ENCODE measurements at regions not wholly inside any gene's neighbourhood (a gene's known extent, or its start where the extent isn't known, plus 50 kb on each side); places are given as distances from the start of the nearest gene placed in this dataset.

DNA sequence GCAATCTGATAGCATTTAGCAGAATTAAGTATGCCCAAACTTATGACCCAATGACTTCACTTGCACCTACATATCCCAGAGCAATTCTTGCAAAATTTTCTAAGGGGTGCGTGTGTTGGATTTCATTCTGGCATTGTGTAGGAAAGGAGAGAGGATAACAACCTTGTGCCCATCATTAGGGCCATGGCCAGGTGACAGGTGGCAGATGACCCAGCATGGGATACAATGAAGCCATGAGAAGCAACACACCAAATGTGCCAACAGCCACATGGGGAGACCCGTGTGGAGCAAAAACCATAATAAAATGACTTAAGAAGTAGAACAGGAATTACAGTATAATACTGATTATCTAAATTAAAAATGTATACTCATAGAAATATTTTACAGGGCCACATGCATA is 166.9 kb upstream of the EPB41L3 start:
- H3K36me3 Mint-ChIP-seq (ENCODE audit: unreplicated experiment) = no peaks in the 10 kb centered on the region
- H3K4me1 Mint-ChIP-seq (ENCODE audit: low read depth, unreplicated experiment) = no peaks in the 10 kb centered on the region
- peaks cover 2% of the 10 kb centered on the region for H3K27me3 Mint-ChIP-seq (ENCODE audit: unreplicated experiment)
- H3K27ac Mint-ChIP-seq (ENCODE audit: unreplicated experiment) = no peak overlapping the region
- TF ChIP-seq, protein P1, sequence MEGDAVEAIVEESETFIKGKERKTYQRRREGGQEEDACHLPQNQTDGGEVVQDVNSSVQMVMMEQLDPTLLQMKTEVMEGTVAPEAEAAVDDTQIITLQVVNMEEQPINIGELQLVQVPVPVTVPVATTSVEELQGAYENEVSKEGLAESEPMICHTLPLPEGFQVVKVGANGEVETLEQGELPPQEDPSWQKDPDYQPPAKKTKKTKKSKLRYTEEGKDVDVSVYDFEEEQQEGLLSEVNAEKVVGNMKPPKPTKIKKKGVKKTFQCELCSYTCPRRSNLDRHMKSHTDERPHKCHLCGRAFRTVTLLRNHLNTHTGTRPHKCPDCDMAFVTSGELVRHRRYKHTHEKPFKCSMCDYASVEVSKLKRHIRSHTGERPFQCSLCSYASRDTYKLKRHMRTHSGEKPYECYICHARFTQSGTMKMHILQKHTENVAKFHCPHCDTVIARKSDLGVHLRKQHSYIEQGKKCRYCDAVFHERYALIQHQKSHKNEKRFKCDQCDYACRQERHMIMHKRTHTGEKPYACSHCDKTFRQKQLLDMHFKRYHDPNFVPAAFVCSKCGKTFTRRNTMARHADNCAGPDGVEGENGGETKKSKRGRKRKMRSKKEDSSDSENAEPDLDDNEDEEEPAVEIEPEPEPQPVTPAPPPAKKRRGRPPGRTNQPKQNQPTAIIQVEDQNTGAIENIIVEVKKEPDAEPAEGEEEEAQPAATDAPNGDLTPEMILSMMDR (IDR thresholded peaks at IDR 0.05; ENCODE audit: partially characterized antibody, unreplicated experiment) = no peak
- no peak overlapping the region for H3K4me3 Mint-ChIP-seq (ENCODE audit: unreplicated experiment)
- no peaks in the 10 kb centered on the region for H3K9me3 Mint-ChIP-seq (ENCODE audit: unreplicated experiment)
- no peak for DNase-seq

DNA sequence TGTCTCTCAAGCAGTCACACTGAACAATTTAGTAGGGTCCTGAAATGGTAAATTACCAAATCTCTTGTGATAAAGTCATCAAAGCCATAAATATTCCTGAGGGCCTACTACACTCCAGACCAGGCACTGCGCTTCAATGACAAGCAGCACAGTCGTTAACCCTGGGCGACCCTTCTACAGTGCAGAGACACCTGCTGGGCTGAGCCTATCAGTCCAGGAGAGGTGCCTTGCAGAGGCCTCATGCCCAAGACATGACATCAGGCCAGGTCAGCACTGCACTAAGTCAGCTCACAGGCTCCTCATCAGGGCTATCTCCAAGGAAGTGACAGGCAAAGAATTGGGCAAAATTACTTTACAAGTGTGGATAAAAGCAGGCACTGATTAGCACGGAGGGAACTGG is 166.4 kb upstream of the EPB41L3 start:
- Mint-ChIP-seq H3K4me1 (ENCODE audit: low read depth, unreplicated experiment) (no peaks in the 10 kb centered on the region), H3K36me3 (ENCODE audit: unreplicated experiment) (no peaks in the 10 kb centered on the region), H3K27ac (ENCODE audit: unreplicated experiment) (no peak overlapping the region), H3K27me3 (ENCODE audit: unreplicated experiment) (peaks cover 2% of the 10 kb centered on the region), H3K9me3 (ENCODE audit: unreplicated experiment) (no peaks in the 10 kb centered on the region), H3K4me3 (ENCODE audit: unreplicated experiment) (no peak overlapping the region)
- no peak for DNase-seq
- TF ChIP-seq, protein P1 (IDR thresholded peaks at IDR 0.05; ENCODE audit: partially characterized antibody, unreplicated experiment) = no peak

DNA sequence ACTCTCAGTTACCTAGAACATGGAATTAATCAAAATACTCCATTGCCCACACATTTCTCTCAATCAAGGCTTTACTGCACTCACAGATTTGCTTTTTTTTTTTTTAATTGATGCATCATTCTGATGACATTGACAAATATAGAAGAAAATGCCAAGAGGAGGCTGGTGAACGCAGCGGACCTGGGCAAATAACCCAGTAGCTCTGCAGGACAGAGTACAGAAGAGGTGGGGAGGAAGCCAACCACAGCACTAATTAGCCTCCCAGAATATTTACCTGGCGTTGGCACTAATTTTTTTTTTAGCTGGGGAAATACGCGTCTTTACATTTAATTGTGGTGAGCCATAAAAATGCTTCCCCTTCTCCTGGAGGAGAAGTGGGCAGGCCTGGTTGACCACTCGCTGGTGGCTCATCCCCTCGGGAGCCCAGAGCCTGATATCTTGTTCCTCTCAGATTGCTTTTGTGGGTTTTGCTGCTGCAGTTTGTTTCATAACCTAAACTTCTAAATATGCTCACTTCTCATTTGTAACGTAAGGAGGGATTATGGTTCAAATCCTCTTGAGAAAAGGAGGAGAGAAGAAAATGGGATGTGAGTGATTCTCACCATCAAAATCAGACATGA is 165.8 kb upstream of the EPB41L3 start:
- TF ChIP-seq, protein P1 (IDR thresholded peaks at IDR 0.05; ENCODE audit: partially characterized antibody, unreplicated experiment) = no peak
- Mint-ChIP-seq H3K27ac (ENCODE audit: unreplicated experiment) (no peak overlapping the region), H3K4me1 (ENCODE audit: low read depth, unreplicated experiment) (no peaks in the 10 kb centered on the region), H3K4me3 (ENCODE audit: unreplicated experiment) (no peak overlapping the region), H3K36me3 (ENCODE audit: unreplicated experiment) (no peaks in the 10 kb centered on the region), H3K9me3 (ENCODE audit: unreplicated experiment) (no peaks in the 10 kb centered on the region), H3K27me3 (ENCODE audit: unreplicated experiment) (peaks cover 2% of the 10 kb centered on the region)
- DNase-seq = no peak

DNA sequence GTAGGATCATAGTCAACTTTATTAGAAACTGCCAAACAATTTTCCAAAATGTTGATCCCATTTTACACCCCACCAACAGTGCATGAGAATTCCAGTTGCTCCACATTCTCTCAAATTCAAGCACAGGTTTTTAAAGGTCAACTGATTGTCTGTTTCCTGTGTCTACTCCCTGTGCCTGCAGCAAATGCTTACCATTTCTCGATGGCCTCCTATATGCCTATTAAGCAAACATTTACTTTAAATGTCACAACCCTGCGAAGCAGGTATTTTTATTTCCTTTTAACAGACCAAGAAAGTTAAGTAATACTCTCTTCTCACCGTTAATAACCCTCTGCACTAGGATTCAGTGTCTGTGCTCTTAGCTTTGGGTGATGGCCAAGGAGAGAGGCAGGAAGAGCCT is 163.8 kb upstream of the EPB41L3 start:
- Mint-ChIP-seq H3K27me3 (ENCODE audit: unreplicated experiment) (peaks cover 4% of the 10 kb centered on the region), H3K9me3 (ENCODE audit: unreplicated experiment) (no peaks in the 10 kb centered on the region), H3K36me3 (ENCODE audit: unreplicated experiment) (no peaks in the 10 kb centered on the region), H3K27ac (ENCODE audit: unreplicated experiment) (no peak overlapping the region), H3K4me1 (ENCODE audit: low read depth, unreplicated experiment) (peaks cover 8% of the 10 kb centered on the region), H3K4me3 (ENCODE audit: unreplicated experiment) (no peak overlapping the region)
- DNase-seq = no peak
- TF ChIP-seq, protein P1 (IDR thresholded peaks at IDR 0.05; ENCODE audit: partially characterized antibody, unreplicated experiment) = no peak

DNA sequence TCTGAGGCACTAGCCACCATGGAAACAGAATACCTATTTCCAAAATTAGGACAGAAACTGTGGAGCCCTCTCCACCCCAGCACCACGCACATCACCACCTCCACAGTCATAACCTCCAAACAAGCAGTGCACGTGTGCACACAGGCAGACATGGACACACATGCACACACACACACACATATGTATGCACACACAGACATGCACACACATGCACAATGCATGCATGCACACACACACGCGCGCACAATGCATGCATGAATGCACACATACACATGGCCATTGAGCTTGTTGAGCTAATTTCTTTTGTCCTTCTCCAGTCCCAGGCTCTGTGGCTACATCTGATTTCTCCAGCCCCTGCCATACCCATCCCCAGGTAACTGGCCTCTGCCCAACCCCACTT is 161.6 kb upstream of the EPB41L3 start:
- H3K36me3 Mint-ChIP-seq (ENCODE audit: unreplicated experiment) = no peaks in the 10 kb centered on the region
- DNase-seq = no peak
- H3K27ac Mint-ChIP-seq (ENCODE audit: unreplicated experiment) = no peak overlapping the region
- H3K4me3 Mint-ChIP-seq (ENCODE audit: unreplicated experiment) = no peak overlapping the region
- TF ChIP-seq, protein P1 (IDR thresholded peaks at IDR 0.05; ENCODE audit: partially characterized antibody, unreplicated experiment) = no peak
- H3K9me3 Mint-ChIP-seq (ENCODE audit: unreplicated experiment) = no peaks in the 10 kb centered on the region
- H3K27me3 Mint-ChIP-seq (ENCODE audit: unreplicated experiment) = peaks cover 4% of the 10 kb centered on the region
- peaks cover 8% of the 10 kb centered on the region for H3K4me1 Mint-ChIP-seq (ENCODE audit: low read depth, unreplicated experiment)
